ENCODE measurements at regions not wholly inside any gene's neighbourhood (a gene's known extent, or its start where the extent isn't known, plus 50 kb on each side); places are given as distances from the start of the nearest gene placed in this dataset.

DNA sequence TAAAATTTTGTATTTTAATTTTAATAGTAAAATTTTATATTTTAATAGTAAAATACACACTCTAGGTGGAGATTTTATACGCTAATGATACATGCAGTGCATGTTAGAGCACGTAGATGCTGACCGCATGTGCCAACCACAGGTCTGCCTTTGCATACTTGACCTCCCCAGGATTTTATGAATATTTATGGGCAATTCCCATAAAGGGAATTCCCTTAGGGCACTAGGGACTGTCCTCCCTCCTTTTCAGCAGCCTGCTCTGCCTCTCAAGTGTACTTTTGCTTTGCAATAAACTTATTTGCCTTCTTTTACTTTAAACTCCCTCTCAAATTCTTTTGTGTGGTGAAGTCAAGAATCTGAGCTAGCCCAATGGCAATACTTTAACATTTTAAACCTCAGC is 217.7 kb upstream of the CDH8 start:
- TF ChIP-seq TAF1 (IDR thresholded peaks at IDR 0.05; ENCODE audit: borderline replicate concordance, insufficient read depth, low read length), result no peak
- no peak for TF ChIP-seq POLR2AphosphoS5 (IDR thresholded peaks at IDR 0.05; ENCODE audit: low read depth, low read length)
- TF ChIP-seq SIN3A (IDR thresholded peaks at IDR 0.05; ENCODE audit: borderline replicate concordance, insufficient read depth, low read length), result no peak
- TF ChIP-seq, protein P1, sequence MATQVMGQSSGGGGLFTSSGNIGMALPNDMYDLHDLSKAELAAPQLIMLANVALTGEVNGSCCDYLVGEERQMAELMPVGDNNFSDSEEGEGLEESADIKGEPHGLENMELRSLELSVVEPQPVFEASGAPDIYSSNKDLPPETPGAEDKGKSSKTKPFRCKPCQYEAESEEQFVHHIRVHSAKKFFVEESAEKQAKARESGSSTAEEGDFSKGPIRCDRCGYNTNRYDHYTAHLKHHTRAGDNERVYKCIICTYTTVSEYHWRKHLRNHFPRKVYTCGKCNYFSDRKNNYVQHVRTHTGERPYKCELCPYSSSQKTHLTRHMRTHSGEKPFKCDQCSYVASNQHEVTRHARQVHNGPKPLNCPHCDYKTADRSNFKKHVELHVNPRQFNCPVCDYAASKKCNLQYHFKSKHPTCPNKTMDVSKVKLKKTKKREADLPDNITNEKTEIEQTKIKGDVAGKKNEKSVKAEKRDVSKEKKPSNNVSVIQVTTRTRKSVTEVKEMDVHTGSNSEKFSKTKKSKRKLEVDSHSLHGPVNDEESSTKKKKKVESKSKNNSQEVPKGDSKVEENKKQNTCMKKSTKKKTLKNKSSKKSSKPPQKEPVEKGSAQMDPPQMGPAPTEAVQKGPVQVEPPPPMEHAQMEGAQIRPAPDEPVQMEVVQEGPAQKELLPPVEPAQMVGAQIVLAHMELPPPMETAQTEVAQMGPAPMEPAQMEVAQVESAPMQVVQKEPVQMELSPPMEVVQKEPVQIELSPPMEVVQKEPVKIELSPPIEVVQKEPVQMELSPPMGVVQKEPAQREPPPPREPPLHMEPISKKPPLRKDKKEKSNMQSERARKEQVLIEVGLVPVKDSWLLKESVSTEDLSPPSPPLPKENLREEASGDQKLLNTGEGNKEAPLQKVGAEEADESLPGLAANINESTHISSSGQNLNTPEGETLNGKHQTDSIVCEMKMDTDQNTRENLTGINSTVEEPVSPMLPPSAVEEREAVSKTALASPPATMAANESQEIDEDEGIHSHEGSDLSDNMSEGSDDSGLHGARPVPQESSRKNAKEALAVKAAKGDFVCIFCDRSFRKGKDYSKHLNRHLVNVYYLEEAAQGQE (IDR thresholded peaks at IDR 0.05; ENCODE audit: insufficient read depth in 1 of 2, low read depth in 2 of 2, low read length in 2 of 2), result no peak
- no peak for TF ChIP-seq FOXP2 (optimal IDR thresholded peaks at IDR 0.05; ENCODE audit: borderline replicate concordance, extremely low read depth, extremely low read length, insufficient read depth)

Measured in PFSK-1 (cell line).